CD4-positive, alpha-beta T cell (primary cell): ENCODE measurements at regions not wholly inside any gene's neighbourhood (a gene's known extent, or its start where the extent isn't known, plus 50 kb on each side); places are given as distances from the start of the nearest gene placed in this dataset.

Source experiments
- ATAC-seq: fragments of 200-7000 bp; cut with Tn5 transposase; one replicate; pipeline ENCODE4 v1.10.0; 2022; ENCODE audit warnings: mild to moderate bottlenecking; ENCODE audit not compliant: poor library complexity
- CTCF ChIA-PET: fragments of 350-600 bp; sonication (Branson Sonifier 250); formaldehyde crosslinking; loops from one replicate; lab custom pipeline; 2021; ENCODE audit warnings: antibody characterized with exemption, inconsistent platforms; lab: Charles Lee
- POLR2A ChIA-PET: fragments of 350-600 bp; sonication (Branson Sonifier 250); formaldehyde crosslinking; loops from one replicate; lab custom pipeline; 2021; ENCODE audit warnings: antibody characterized with exemption, inconsistent platforms; lab: Charles Lee
- DNase-seq, 14 experiments: peaks; one replicate each; pipeline ENCODE4 v3.0.0-alpha.2; 2013 to 2020; ENCODE audit warnings: mixed read lengths in 2 of 14
- H3K27ac ChIP-seq, 2 donors: one replicate each; pipeline versions ENCODE4 v1.5.1 to v1.7.0; 2013; ENCODE audit warnings: low read length in 2 of 2, low read depth in 1 of 2, mild to moderate bottlenecking in 1 of 2
- H3K27me3 ChIP-seq, 2 experiments: 1 replicate in 1 of 2; 2 replicates in 1 of 2; pipeline versions ENCODE4 v1.6.1 to v1.7.0; 2013; ENCODE audit warnings: low read length in 2 of 2, control low read depth in 1 of 2, mild to moderate bottlenecking in 1 of 2, moderate library complexity in 1 of 2; ENCODE audit not compliant: insufficient read depth in 2 of 2, control insufficient read depth in 1 of 2
- H3K36me3 ChIP-seq: one replicate; pipeline ENCODE4 v1.6.1; 2013; ENCODE audit warnings: low read length, control low read depth; ENCODE audit not compliant: insufficient read depth
- H3K4me1 ChIP-seq: one replicate; pipeline ENCODE4 v1.6.1; 2013; ENCODE audit warnings: low read length, control low read depth; ENCODE audit not compliant: insufficient read depth
- H3K4me3 ChIP-seq: one replicate; pipeline ENCODE4 v1.5.1; 2013; ENCODE audit warnings: mild to moderate bottlenecking, low read length, moderate library complexity
- H3K9me3 ChIP-seq, 2 experiments: 1 replicate in 1 of 2; 2 replicates in 1 of 2; pipeline versions ENCODE4 v1.6.1 to v1.7.0; 2013; ENCODE audit warnings: low read length in 2 of 2, mild to moderate bottlenecking in 2 of 2, control low read depth in 1 of 2, moderate library complexity in 1 of 2; ENCODE audit not compliant: control insufficient read depth in 1 of 2, insufficient read depth in 1 of 2
- H3K27ac Mint-ChIP-seq: one replicate; pipeline ENCODE4 v1.8.0; 2020; ENCODE audit warnings: mixed read lengths
- H3K27me3 Mint-ChIP-seq: one replicate; pipeline ENCODE4 v1.8.0; 2021; ENCODE audit warnings: mixed read lengths
- H3K36me3 Mint-ChIP-seq: one replicate; pipeline ENCODE4 v1.8.0; 2021; ENCODE audit warnings: low read depth, mixed read lengths
- H3K4me1 Mint-ChIP-seq: one replicate; pipeline ENCODE4 v1.8.0; 2021; ENCODE audit warnings: low read depth, mixed read lengths
- H3K4me3 Mint-ChIP-seq: one replicate; pipeline ENCODE4 v1.8.0; 2020; ENCODE audit warnings: mild to moderate bottlenecking, mixed read lengths
- H3K9me3 Mint-ChIP-seq: one replicate; pipeline ENCODE4 v1.8.0; 2020; ENCODE audit warnings: mixed read lengths
- CTCF ChIP-seq: fragments of 200-600 bp; IDR thresholded peaks from one replicate; pipeline ENCODE4 v1.8.0; 2022; ENCODE audit warnings: antibody characterized with exemption, mild to moderate bottlenecking
- intact Hi-C, 2 experiments: fragments of 100-400 bp; cut with DNase I in 1 of 2; cut with micrococcal nuclease in 1 of 2; formaldehyde crosslinking; loops; one replicate each; pipeline versions ENCODE4 v1.15.1 to v1.9.0; 2023 to 2025; cut with DNase I, micrococcal nuclease

GRCh38 chr4:81566161-81566591 lies 94.5 kb upstream of the RASGEF1B start:
- Mint-ChIP-seq H3K4me3 (no peak overlapping the region), H3K27ac (no peak overlapping the region), H3K9me3 (no peaks in the 10 kb centered on the region), H3K36me3 (no peaks in the 10 kb centered on the region), H3K4me1 (peaks cover 12% of the 10 kb centered on the region), H3K27me3 (no peaks in the 10 kb centered on the region)
- Histone ChIP-seq H3K4me3 (no peak overlapping the region), H3K27me3 (no peaks in the 10 kb centered on the region), H3K36me3 (no peaks in the 10 kb centered on the region), H3K4me1 (peaks cover 3% of the 10 kb centered on the region), H3K9me3 (no peaks in the 10 kb centered on the region), H3K27ac (no peak overlapping the region)
- ATAC-seq: no peak
- ChIA-PET POLR2A (no interaction called here), CTCF (interaction anchor here (1.9 kb wide), 1 partner anchor 99 kb away, joined by 5 read pairs; no protein-coding TSS in a partner anchor)
- intact Hi-C loops: no loop called here
- DNase-seq: no peak
- no peak for TF ChIP-seq CTCF

DNA sequence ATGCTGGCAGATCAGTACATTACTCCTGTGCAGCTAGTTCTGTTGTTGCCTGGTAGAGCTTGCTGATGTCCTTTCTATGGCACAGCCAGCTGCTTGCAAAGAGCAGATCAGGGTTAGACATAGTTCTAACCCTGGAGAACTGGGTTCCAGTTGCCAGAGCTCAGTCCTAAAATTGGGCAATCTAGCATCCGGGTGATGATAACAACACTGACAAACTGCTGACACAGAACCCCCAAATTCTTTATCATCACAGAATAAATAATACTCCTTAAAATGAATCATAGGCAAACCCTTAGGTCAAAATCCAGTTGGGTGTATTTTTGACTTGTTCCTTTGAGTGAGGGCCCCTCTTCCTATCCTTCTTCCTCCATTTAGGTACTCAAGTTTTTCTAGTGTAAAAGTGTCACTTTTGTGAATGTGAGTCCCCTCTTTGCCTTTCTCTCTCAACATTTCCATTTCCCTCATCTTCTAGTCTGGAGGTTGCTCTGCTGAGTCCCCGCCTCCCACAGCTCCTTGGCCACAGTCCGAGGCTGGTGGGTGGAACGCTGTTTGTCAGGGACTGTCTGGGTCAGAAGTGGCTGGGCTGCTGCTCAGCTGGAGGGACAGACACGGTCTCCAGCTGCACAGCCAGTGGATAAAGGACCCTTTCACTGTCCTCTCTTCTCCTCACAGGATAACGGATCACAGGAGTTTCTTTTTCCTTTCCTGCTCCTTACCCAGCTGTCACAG lies 93.6 kb upstream of the RASGEF1B start:
- no peaks in the 10 kb centered on the region for H3K27me3 ChIP-seq
- no peaks in the 10 kb centered on the region for H3K9me3 ChIP-seq
- no peaks in the 10 kb centered on the region for H3K36me3 Mint-ChIP-seq
- H3K27ac Mint-ChIP-seq: no peak overlapping the region
- no peak overlapping the region for H3K4me3 Mint-ChIP-seq
- ChIA-PET CTCF (interaction anchor here (1.9 kb wide), 1 partner anchor 98 kb away, joined by 5 read pairs; no protein-coding TSS in a partner anchor), POLR2A (no interaction called here)
- TF ChIP-seq CTCF: no peak
- intact Hi-C loops: no loop called here
- H3K27ac ChIP-seq: no peak overlapping the region
- H3K36me3 ChIP-seq: no peaks in the 10 kb centered on the region
- H3K4me3 ChIP-seq: no peak overlapping the region
- no peaks in the 10 kb centered on the region for H3K9me3 Mint-ChIP-seq
- no peak for DNase-seq
- H3K4me1 ChIP-seq: peaks cover 3% of the 10 kb centered on the region
- H3K27me3 Mint-ChIP-seq: no peaks in the 10 kb centered on the region
- ATAC-seq: no peak
- peaks cover 12% of the 10 kb centered on the region for H3K4me1 Mint-ChIP-seq

DNA sequence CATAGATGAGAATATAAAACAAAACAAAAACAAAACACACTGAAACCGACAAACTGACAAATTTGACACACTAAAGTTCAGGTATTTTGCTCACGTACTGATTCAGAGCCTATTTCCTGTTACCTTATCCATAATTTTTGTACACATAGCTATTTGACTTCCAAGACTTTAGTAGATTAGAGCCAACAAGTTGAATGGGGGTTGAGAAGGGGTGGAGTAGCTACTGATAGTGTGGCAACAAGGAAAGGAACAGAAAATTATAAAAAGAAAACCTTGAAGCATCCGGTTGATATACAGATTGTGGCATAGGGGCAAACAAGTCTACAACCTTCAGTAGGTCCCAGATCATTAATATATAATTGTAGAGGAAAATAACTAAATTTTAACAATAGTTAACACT lies 92.3 kb upstream of the RASGEF1B start:
- TF ChIP-seq CTCF: no peak
- no peaks in the 10 kb centered on the region for H3K36me3 ChIP-seq
- no peak overlapping the region for H3K27ac ChIP-seq
- H3K4me3 ChIP-seq: no peak overlapping the region
- ChIA-PET POLR2A (interaction anchor here (1.1 kb wide), 1 partner anchor 92 kb away, joined by 3 read pairs; no protein-coding TSS in a partner anchor), CTCF (interaction anchor here (1.9 kb wide), 1 partner anchor 97 kb away, joined by 5 read pairs; no protein-coding TSS in a partner anchor)
- Mint-ChIP-seq H3K4me3 (no peak overlapping the region), H3K27me3 (no peaks in the 10 kb centered on the region), H3K27ac (no peak overlapping the region), H3K9me3 (no peaks in the 10 kb centered on the region), H3K36me3 (no peaks in the 10 kb centered on the region), H3K4me1 (peaks cover 12% of the 10 kb centered on the region)
- intact Hi-C loops: no loop called here
- no peaks in the 10 kb centered on the region for H3K9me3 ChIP-seq
- no peaks in the 10 kb centered on the region for H3K27me3 ChIP-seq
- ATAC-seq: no peak
- peaks cover 3% of the 10 kb centered on the region for H3K4me1 ChIP-seq
- no peak for DNase-seq
